ENCODE measurements at regions not wholly inside any gene's neighbourhood (a gene's known extent, or its start where the extent isn't known, plus 50 kb on each side); places are given as distances from the start of the nearest gene placed in this dataset.

DNA sequence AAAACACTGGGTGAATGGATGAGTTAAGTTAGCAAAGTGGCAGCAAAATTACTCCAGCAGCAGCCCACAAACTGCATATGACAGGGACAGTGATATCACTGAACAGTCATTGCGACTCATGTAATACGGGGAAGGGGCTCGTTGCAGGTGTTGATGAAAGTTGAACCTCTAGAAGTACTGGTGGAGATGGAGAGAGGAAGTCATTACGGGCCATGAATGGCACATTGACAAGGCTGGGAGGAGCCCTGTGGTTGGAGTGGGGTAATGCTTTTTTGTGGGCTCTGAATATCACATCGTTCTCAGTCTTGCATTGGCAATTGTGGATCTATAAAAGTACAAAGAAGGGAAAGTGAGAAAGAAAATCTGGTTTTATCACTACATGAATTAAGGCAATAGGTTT, 278.1 kb downstream of the ZPLD1 start:
- no peak overlapping the region for H3K4me3 Mint-ChIP-seq (ENCODE audit: unreplicated experiment)
- TF ChIP-seq, protein P1, sequence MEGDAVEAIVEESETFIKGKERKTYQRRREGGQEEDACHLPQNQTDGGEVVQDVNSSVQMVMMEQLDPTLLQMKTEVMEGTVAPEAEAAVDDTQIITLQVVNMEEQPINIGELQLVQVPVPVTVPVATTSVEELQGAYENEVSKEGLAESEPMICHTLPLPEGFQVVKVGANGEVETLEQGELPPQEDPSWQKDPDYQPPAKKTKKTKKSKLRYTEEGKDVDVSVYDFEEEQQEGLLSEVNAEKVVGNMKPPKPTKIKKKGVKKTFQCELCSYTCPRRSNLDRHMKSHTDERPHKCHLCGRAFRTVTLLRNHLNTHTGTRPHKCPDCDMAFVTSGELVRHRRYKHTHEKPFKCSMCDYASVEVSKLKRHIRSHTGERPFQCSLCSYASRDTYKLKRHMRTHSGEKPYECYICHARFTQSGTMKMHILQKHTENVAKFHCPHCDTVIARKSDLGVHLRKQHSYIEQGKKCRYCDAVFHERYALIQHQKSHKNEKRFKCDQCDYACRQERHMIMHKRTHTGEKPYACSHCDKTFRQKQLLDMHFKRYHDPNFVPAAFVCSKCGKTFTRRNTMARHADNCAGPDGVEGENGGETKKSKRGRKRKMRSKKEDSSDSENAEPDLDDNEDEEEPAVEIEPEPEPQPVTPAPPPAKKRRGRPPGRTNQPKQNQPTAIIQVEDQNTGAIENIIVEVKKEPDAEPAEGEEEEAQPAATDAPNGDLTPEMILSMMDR (IDR thresholded peaks at IDR 0.05): no peak
- H3K27me3 Mint-ChIP-seq (ENCODE audit: low read depth): peaks cover 3% of the 10 kb centered on the region
- no peaks in the 10 kb centered on the region for H3K9me3 Mint-ChIP-seq (ENCODE audit: low read depth)
- no peak overlapping the region for H3K27ac Mint-ChIP-seq (ENCODE audit: unreplicated experiment)
- H3K36me3 Mint-ChIP-seq (ENCODE audit: low read depth): no peaks in the 10 kb centered on the region
- no peak for DNase-seq (ENCODE audit: low spot score)
- H3K4me1 Mint-ChIP-seq (ENCODE audit: low read depth): no peaks in the 10 kb centered on the region

DNA sequence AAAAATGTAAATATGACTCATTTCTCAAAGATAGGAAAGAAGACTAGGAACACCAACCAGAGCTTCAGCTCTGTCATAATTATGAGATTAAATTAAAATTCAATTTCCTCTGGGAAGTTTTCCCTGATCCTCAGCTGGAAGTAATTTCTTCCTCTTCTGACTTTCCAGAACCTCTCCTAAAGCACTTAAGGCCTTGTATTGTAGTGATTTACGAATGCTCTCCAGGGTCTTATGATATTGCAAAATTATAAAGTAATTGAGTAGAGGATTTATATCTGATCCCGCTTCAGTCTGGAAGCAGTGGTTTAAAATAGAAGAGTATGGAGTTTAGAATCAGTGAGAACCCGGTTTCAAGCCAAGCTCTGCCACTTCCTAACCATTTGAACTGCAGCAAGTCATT, 279.8 kb downstream of the ZPLD1 start:
- H3K27me3 Mint-ChIP-seq (ENCODE audit: low read depth): peaks cover 3% of the 10 kb centered on the region
- no peak overlapping the region for H3K4me3 Mint-ChIP-seq (ENCODE audit: unreplicated experiment)
- no peaks in the 10 kb centered on the region for H3K36me3 Mint-ChIP-seq (ENCODE audit: low read depth)
- H3K4me1 Mint-ChIP-seq (ENCODE audit: low read depth): no peaks in the 10 kb centered on the region
- no peak overlapping the region for H3K27ac Mint-ChIP-seq (ENCODE audit: unreplicated experiment)
- H3K9me3 Mint-ChIP-seq (ENCODE audit: low read depth): no peaks in the 10 kb centered on the region
- TF ChIP-seq, protein P1 (IDR thresholded peaks at IDR 0.05): no peak
- no peak for DNase-seq (ENCODE audit: low spot score)

DNA sequence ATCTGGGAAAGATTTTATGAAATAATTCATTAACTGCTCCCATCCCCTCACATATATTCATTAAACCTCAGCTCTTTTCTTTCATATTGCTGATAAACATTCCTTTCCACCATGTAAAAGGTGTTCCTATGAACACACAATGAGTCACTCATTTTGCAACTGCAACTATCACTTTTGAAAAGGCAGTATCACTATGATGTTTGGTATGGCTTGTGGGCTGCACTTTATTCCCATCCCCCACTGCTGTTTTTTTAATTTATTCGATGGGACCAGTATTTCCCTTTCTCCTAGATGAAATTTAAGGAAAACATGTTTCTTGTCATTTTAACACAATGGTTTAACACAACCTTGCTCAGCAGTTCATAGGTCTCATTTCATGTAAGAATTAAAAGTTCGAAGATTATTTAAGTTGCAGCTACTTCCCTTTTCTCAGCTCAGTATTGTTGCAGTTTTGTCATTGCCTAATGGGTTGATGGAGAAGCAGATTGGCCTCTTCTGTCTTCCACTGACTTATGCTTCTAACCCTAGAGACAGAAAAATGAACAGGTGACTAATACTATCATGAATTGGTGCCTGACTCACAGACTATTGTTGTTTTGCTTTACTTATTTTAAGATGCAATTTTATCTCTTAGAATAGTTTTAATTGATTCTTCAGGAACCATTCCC, 280.3 kb downstream of the ZPLD1 start:
- Mint-ChIP-seq H3K9me3 (ENCODE audit: low read depth) (no peaks in the 10 kb centered on the region), H3K4me1 (ENCODE audit: low read depth) (no peaks in the 10 kb centered on the region), H3K36me3 (ENCODE audit: low read depth) (no peaks in the 10 kb centered on the region), H3K27me3 (ENCODE audit: low read depth) (peaks cover 5% of the 10 kb centered on the region), H3K4me3 (ENCODE audit: unreplicated experiment) (no peak overlapping the region), H3K27ac (ENCODE audit: unreplicated experiment) (no peak overlapping the region)
- TF ChIP-seq, protein P1 (IDR thresholded peaks at IDR 0.05): no peak
- no peak for DNase-seq (ENCODE audit: low spot score)

DNA sequence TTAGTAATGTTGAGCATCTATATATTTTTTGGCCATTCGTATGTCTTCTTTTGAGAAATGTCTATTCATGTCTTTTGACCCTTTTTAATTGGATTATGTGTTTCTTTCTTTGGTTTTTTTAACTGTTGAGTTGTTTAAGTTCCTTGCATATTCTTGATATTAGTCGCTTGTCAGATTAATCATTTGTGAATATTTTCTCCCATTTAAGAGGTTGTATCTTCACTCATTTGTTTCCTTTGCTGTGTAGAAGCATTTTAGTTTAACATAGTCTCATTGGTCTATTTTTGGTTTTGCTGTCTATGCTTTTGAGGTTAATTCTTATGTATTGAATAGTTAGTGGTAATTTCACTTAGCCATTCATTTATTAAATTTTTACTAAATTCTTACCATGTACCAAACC, 283.8 kb downstream of the ZPLD1 start:
- no peak overlapping the region for H3K27ac Mint-ChIP-seq (ENCODE audit: unreplicated experiment)
- DNase-seq (ENCODE audit: low spot score): no peak
- TF ChIP-seq, protein P1 (IDR thresholded peaks at IDR 0.05): no peak
- no peak overlapping the region for H3K4me3 Mint-ChIP-seq (ENCODE audit: unreplicated experiment)
- H3K27me3 Mint-ChIP-seq (ENCODE audit: low read depth): peaks cover 4% of the 10 kb centered on the region
- H3K36me3 Mint-ChIP-seq (ENCODE audit: low read depth): no peaks in the 10 kb centered on the region
- H3K4me1 Mint-ChIP-seq (ENCODE audit: low read depth): no peaks in the 10 kb centered on the region
- H3K9me3 Mint-ChIP-seq (ENCODE audit: low read depth): no peaks in the 10 kb centered on the region

DNA sequence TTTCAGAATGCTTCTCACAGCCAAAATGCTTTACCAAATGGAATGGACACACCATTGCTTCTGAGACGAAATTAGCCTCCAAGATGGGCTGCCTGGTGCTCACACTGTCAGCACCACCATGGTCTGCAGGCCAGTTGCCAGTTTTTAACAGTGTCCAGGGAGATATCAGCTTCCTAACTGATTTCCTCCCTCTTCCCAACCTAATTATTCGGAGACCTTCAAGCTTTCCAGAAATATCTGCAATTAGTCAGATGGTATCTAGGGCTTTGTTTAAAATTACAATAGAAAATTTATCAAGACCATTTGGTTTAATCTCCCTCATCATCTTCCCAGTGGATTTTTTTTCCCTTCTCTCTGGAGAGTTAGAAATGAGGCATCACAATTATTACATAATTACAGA, 287.5 kb downstream of the ZPLD1 start:
- H3K27me3 Mint-ChIP-seq (ENCODE audit: low read depth): peaks cover 5% of the 10 kb centered on the region
- H3K36me3 Mint-ChIP-seq (ENCODE audit: low read depth): no peaks in the 10 kb centered on the region
- TF ChIP-seq, protein P1 (IDR thresholded peaks at IDR 0.05): no peak
- no peak overlapping the region for H3K4me3 Mint-ChIP-seq (ENCODE audit: unreplicated experiment)
- no peak for DNase-seq (ENCODE audit: low spot score)
- no peaks in the 10 kb centered on the region for H3K4me1 Mint-ChIP-seq (ENCODE audit: low read depth)
- no peak overlapping the region for H3K27ac Mint-ChIP-seq (ENCODE audit: unreplicated experiment)
- no peaks in the 10 kb centered on the region for H3K9me3 Mint-ChIP-seq (ENCODE audit: low read depth)
